ENCODE measurements at regions not wholly inside any gene's neighbourhood (a gene's known extent, or its start where the extent isn't known, plus 50 kb on each side); places are given as distances from the start of the nearest gene placed in this dataset.

- Histone ChIP-seq H3K4me3 (no peak overlapping the region), H3K4me1 (no peaks in the 10 kb centered on the region), H3K36me3 (no peaks in the 10 kb centered on the region), H3K9me3 (peaks cover 0 to 3% of the 10 kb centered on the region in 2 donors), H3K27me3 (no peaks in the 10 kb centered on the region), H3K27ac (no peak overlapping the region)
- intact Hi-C loops (cut with DNase I) = no loop called here
- DNase-seq (no peak), ATAC-seq (no peak)
- TF ChIP-seq CTCF (IDR thresholded peaks at IDR 0.05) = no peak
Observed at GRCh38 chr4:174408841-174409552, 113.3 kb downstream of the HPGD start.

- no peak overlapping the region for H3K27ac ChIP-seq
- H3K36me3 ChIP-seq = no peaks in the 10 kb centered on the region
- no peaks in the 10 kb centered on the region for H3K4me1 ChIP-seq
- no peak overlapping the region for H3K4me3 ChIP-seq
- no peak for ATAC-seq
- no peaks in the 10 kb centered on the region for H3K9me3 ChIP-seq
- DNase-seq = no peak
- TF ChIP-seq CTCF (IDR thresholded peaks at IDR 0.05) = no peak
- intact Hi-C loops (cut with DNase I) = no loop called here
- no peaks in the 10 kb centered on the region for H3K27me3 ChIP-seq
Observed at GRCh38 chr4:174406383-174406782, 115.9 kb downstream of the HPGD start.

GRCh38 chr4:174405923-174406322, 116.4 kb downstream of the HPGD start:
- DNase-seq = no peak
- TF ChIP-seq CTCF (IDR thresholded peaks at IDR 0.05) = no peak
- no peaks in the 10 kb centered on the region for H3K9me3 ChIP-seq
- ATAC-seq = no peak
- intact Hi-C loops (cut with DNase I) = no loop called here
- no peak overlapping the region for H3K4me3 ChIP-seq
- no peaks in the 10 kb centered on the region for H3K4me1 ChIP-seq
- no peaks in the 10 kb centered on the region for H3K27me3 ChIP-seq
- no peak overlapping the region for H3K27ac ChIP-seq
- no peaks in the 10 kb centered on the region for H3K36me3 ChIP-seq

GRCh38 chr4:174404677-174405076, 117.6 kb downstream of the HPGD start:
- intact Hi-C loops (cut with DNase I) = no loop called here
- DNase-seq (no peak), ATAC-seq (no peak)
- Histone ChIP-seq H3K4me1 (no peaks in the 10 kb centered on the region), H3K4me3 (no peak overlapping the region), H3K27ac (no peak overlapping the region), H3K27me3 (no peaks in the 10 kb centered on the region), H3K36me3 (no peaks in the 10 kb centered on the region), H3K9me3 (no peaks in the 10 kb centered on the region)
- no peak for TF ChIP-seq CTCF (IDR thresholded peaks at IDR 0.05)

GRCh38 chr4:174403177-174403543, 119.1 kb downstream of the HPGD start:
- Histone ChIP-seq H3K4me1 (no peaks in the 10 kb centered on the region), H3K9me3 (no peaks in the 10 kb centered on the region), H3K27me3 (no peaks in the 10 kb centered on the region), H3K36me3 (no peaks in the 10 kb centered on the region), H3K27ac (no peak overlapping the region), H3K4me3 (no peak overlapping the region)
- peak in 1 of 4 donors; percentile 15 for DNase-seq
- no peak for ATAC-seq
- TF ChIP-seq CTCF (IDR thresholded peaks at IDR 0.05) = no peak
- intact Hi-C loops (cut with DNase I) = no loop called here

Data from left lung (tissue), 4 donors.